LoVo (cell line): ENCODE measurements at regions not wholly inside any gene's neighbourhood (a gene's known extent, or its start where the extent isn't known, plus 50 kb on each side); places are given as distances from the start of the nearest gene placed in this dataset.
"Not testable (repeated sequence)": the region's sequence is repeated elsewhere in the genome, so short reads cannot be mapped to it uniquely, and the experiment has no call there.

Source experiments
- DNase-seq: peaks from one replicate; pipeline ENCODE4 v3.0.0-alpha.2; 2016; ENCODE audit warnings: low spot score

- DNase-seq, result no peak
Measured at GRCh38 chr9:75282047-75282446, 193.7 kb downstream of the OSTF1 start.

GRCh38 chr9:75289332-75289731 lies 201.0 kb downstream of the OSTF1 start:
- no peak for DNase-seq

- peak; percentile 1 for DNase-seq
Measured at GRCh38 chr9:75299324-75299723, 211.0 kb downstream of the OSTF1 start.

- no peak for DNase-seq
Measured at GRCh38 chr9:75333624-75334023, 245.3 kb downstream of the OSTF1 start.

- no peak for DNase-seq
Measured at GRCh38 chr9:75358846-75359245, 270.5 kb downstream of the OSTF1 start.

GRCh38 chr9:75359638-75360037 lies 271.3 kb downstream of the OSTF1 start:
- no peak for DNase-seq

- DNase-seq, result no peak
Measured at GRCh38 chr9:75360252-75360651, 271.9 kb downstream of the OSTF1 start.

- not testable (repeated sequence) for DNase-seq
Measured at GRCh38 chr9:75362446-75362845, 274.1 kb downstream of the OSTF1 start.

GRCh38 chr9:75365196-75365595 lies 276.9 kb downstream of the OSTF1 start:
- no peak for DNase-seq

GRCh38 chr9:75369989-75370388 lies 281.7 kb downstream of the OSTF1 start:
- no peak for DNase-seq

- DNase-seq, result no peak
Measured at GRCh38 chr9:75372499-75373268, 284.4 kb downstream of the OSTF1 start.

GRCh38 chr9:75376680-75377254 lies 288.5 kb downstream of the OSTF1 start:
- DNase-seq, result no peak

- no peak for DNase-seq
Measured at GRCh38 chr9:75378036-75378435, 289.7 kb downstream of the OSTF1 start.

GRCh38 chr9:75378926-75379325 lies 290.6 kb downstream of the OSTF1 start:
- no peak for DNase-seq

GRCh38 chr9:75382126-75382525 lies 293.8 kb downstream of the OSTF1 start:
- no peak for DNase-seq

- not testable (repeated sequence) for DNase-seq
Measured at GRCh38 chr9:75383420-75384034, 295.2 kb downstream of the OSTF1 start.

GRCh38 chr9:75385236-75385635 lies 296.9 kb downstream of the OSTF1 start:
- DNase-seq, result no peak

- no peak for DNase-seq
Measured at GRCh38 chr9:75389101-75389500, 300.8 kb downstream of the OSTF1 start.

- no peak for DNase-seq
Measured at GRCh38 chr9:75390951-75391350, 302.6 kb downstream of the OSTF1 start.

- DNase-seq, result no peak
Measured at GRCh38 chr9:75391497-75391896, 303.2 kb downstream of the OSTF1 start.

GRCh38 chr9:75395336-75395735 lies 307.0 kb downstream of the OSTF1 start:
- DNase-seq, result no peak

GRCh38 chr9:75397836-75398235 lies 309.5 kb downstream of the OSTF1 start:
- DNase-seq, result no peak

GRCh38 chr9:75408391-75408790 lies 320.1 kb downstream of the OSTF1 start:
- DNase-seq, result no peak
